ENCODE measurements at regions not wholly inside any gene's neighbourhood (a gene's known extent, or its start where the extent isn't known, plus 50 kb on each side); places are given as distances from the start of the nearest gene placed in this dataset.
"Not testable (repeated sequence)": the region's sequence is repeated elsewhere in the genome, so short reads cannot be mapped to it uniquely, and the experiment has no call there.

DNA sequence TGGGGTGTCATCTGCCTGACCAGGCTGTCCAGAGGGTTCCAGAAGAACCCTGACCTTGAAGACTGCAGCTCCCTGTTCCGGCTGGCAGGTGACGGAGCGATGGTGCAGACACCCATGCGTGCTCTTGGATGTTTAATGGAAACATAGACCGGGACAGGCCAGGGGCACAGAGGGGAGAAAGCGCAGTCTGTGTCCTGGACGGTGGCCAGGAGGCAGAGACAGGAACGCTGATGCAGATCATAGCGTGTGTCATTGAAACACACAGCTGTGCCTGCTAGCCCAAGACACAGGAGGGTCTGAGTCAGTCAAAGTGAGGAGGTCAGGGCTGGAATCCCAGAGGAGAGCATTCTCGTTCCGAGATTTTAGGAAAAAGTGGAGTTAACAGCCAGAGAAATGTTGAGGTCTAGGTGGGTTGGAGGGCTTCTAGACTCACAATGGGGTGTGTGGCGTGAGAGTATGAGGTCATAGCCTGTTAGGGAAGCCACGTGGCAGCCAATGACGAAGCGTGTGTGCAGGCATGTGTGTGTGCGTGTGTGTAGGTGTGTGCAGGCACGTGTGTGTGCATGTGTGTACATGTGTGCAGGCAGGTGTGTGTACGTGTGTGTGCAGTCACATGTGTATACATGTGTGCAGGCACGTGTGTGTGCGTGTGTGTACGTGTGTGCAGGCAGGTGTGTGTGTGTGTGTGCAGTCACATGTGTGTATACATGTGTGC is 167.0 kb downstream of the ERMARD start:
- DNase-seq, result no peak

GRCh38 chr6:169917153-169917552 is 165.7 kb downstream of the ERMARD start:
- no peak for DNase-seq

GRCh38 chr6:169915769-169916550 is 164.5 kb downstream of the ERMARD start:
- DNase-seq, result no peak

DNA sequence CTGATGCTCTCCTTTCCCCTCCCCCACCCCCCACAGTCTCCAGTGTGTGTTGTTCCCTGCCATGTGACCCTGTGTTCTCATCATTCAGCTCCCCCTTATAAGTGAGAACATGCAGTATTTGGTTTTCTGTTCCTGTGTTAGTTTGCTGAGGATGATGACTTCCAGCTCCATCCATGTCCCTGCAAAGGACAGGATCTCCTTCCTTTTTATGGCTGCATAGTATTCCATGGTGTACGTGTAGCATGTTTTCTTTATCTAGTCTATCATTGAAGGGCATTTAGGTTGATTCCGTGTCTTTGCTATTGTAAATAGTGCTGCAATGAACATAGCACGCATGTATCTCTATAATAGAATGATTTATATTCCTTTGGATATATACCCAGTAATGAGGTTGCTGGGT is 162.3 kb downstream of the ERMARD start:
- not testable (repeated sequence) for DNase-seq

DNA sequence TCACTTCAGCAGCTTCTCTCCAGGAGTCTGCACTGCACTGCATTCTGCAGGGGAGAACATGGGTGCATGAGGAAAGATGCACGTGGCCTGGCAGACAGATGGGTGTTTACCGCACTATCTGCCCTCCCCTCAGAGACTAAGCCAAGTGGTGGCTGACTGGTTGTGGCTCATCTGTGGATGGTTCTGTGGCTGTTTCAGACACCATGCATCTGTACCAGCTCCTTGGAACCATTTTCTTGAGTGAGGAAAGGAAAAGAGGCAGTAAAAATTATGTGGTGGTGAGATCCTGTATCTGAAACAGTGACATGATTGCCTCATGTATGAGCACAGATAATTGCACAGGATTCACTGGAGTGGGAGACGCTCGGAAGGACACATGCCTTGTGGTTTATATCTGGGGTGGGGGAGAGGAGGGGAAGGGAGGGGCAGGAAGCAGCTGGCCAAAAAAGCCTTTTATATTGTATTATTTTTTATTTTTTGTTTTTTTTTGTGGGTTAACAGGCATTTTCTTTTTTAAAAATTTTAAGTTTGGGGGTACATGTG is 161.7 kb downstream of the ERMARD start:
- DNase-seq, result no peak

GRCh38 chr6:169912266-169913095 is 161.1 kb downstream of the ERMARD start:
- DNase-seq, result no peak

- DNase-seq, result no peak
These were observed 160.1 kb downstream of the ERMARD start for GRCh38 chr6:169911264-169912263.

DNA sequence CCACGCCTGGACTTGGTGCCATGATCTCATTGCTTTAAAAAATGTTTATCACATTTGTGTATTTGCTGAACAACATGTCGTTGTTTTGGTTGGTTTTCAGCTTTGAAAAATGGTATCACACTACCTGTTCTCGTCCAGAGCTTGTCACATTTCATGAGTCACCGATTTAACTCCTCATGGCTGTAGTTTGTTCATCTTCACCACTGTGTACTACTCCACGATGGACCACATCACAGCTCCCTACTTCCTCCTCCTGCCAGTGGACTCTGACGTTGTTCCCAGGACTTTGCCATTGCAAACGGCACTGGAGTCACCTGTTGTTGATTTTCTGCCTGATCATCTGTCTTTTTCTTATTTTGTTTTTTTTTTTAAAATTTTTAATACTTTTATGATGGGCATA is 157.7 kb downstream of the ERMARD start:
- DNase-seq, result no peak

GRCh38 chr6:169908403-169908933 is 157.0 kb downstream of the ERMARD start:
- no peak for DNase-seq

DNA sequence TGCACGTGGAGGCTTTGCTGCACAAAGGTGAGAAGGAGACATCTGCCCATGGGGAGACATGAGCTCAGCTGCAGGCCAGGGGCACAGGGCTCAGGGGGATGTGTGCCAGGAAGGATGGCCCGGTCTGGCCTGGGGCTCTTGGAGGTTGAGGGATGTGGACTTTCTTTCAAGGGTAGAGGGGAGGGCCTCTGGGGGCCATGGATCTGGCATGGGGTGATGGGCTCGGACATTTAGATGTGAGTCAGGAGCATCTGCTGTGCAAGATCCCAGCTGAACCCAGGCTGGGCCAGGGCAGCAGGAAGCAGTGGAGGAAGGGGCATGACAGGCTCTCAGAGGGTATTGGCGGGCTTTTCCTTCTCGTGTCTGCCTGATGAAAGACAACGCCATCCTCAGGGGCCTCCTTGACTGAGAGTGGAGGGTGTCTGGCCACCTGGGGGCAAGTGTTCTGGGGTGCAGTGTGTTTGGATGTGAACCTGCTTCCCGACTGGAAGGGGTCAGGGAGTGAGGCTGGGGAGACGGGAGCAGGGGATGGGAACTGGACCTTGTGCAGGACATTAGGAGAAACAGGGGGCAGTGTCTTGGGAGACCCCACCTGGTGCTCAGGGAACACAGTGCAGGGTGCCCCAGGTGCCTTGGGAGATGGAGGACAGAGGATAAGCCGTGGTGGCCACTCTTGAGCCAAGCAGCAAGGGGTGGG is 156.1 kb downstream of the ERMARD start:
- no peak for DNase-seq

- no peak for DNase-seq
These were observed 155.4 kb downstream of the ERMARD start for GRCh38 chr6:169906688-169907418.

DNA sequence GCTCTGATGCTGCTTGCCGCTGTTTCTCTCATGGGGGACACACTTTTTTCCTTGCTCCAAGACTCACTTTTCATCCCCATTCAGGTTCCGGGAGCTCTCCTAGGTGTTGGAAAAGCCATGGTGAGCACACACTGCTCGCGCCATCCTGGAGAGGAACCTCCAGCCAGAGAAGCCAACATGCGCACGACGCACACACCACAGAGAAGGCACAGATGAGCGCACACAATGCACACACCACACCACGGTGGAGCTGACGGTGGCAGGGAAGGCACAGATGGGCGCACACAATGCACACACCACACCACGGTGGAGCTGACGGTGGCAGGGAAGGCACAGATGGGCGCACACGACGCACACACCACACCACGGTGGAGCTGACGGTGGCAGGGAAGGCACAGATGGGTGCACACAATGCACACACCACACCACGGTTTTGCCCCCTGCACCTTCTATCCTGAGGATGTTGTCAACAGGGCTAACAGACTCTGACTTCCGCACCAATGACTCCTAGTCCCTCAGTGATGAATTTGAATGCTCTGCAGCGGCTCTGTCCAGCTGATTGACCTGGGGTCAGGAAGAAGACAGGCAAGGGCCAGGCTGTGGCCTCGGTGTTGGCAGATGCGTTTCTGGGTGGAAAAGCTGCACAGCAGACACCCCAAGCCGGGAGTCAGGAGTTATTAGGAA is 154.7 kb downstream of the ERMARD start:
- DNase-seq, result no peak

- no peak for DNase-seq
These were observed 153.8 kb downstream of the ERMARD start for GRCh38 chr6:169905041-169905807.

DNA sequence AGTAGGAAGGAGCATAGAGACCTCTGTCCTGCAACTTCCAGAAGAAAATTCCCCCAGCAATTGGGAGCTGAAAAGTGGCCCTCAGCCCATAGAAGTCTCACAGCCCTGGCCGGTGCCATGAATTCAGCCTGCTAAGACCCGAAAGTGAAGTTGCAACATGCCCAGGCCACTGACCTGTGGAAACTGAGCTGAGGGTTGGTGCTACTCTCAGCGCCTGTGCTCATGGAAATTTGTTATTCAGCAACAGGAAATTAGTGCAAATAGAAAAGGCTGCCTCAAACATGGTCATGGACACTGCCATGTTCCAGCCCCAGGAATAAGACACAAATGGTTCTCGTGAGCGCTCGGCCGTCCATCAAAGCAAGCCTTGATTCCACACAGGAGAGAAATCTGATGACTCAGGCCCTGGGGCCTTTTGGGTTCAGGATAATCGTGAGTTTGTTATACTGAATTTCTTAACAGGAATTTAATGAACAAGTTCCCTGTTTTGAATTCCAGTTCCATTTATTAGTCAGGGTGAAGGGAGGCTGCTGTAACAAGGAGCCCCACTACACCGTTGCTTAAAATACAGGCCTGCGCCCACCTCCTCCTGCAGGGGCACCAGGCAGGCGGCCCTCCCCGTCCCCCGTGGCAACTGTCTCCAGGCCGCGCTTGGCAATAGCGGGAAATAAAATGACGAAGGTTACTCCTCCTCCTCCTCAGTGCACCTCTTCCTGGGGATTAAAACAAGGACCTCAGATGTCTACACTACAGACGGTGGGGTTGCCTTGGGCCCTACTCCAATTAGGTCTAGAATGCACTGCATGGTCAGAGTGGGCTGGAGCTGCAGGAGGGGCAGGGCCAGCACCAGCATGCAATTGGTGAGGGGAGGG is 152.9 kb downstream of the ERMARD start:
- no peak for DNase-seq

DNA sequence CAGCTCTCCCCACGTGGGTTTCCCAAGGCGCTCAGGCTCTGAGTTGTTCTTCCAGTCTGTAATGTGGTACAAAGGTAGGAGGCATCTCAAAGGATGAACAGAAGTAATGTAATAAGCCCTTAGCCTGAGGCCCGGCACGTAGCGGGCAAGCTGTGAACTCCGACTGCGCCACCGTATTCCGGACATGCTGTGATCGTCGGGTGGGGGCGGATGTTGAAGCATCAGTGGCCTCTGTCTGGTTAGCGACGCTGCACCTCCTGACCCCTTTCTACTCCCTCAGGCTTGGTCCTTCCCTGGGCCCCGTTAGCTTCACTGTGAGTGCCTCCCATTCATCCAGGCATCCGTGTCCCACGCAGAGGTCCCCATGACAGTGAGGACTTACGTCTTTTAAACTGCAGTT is 151.7 kb downstream of the ERMARD start:
- no peak for DNase-seq

DNA sequence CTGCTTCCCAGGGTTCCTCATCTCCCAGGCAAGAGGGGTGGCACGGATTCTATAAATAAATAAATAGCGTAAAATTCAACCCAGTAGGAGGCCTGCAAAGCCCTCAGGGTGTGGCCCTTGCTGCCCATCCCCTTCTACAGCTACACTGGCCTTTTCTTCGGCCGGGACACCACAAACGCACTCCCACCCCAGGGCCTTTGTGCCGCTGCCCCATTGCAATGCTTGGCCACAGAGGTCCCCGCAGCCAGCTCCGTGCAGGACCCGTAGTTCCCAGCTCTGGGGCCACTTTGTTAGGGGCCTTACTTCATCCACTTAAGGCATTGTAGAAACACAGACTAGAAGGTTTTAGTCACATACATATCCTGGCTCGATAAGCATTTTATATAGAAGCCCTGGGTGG is 151.2 kb downstream of the ERMARD start:
- no peak for DNase-seq

DNA sequence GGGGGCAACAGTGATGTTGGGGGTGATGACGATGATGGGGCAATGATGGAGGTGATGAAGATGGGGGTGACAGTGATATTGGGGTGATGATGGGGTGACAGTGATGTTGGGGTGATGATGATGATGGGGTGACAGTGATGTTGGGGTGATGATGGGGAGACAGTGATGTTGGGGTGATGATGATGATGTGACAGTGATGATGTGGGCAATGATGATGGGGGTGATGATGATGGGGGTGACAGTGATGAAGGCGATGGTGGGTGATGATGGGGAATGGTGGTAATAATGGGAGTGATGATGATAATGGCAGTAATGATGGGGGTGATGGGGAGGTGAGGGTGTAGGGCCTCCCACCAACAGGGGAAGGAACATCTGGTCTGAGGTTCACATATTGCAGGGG is 150.6 kb downstream of the ERMARD start:
- no peak for DNase-seq

Data from NK-92 treated with Interleukin-12 subunit alpha and Interleukin-12 subunit beta, amount 100 ng/mL, for 24 hours (cell line).